CD4-positive, CD25-positive, alpha-beta regulatory T cell (primary cell): ENCODE measurements at regions not wholly inside any gene's neighbourhood (a gene's known extent, or its start where the extent isn't known, plus 50 kb on each side); places are given as distances from the start of the nearest gene placed in this dataset.

Experiments
- ATAC-seq, 2 donors: fragments of 150-1000 bp; cut with Tn5 transposase; one replicate each; pipeline ENCODE4 v1.10.0; 2021; ENCODE audit warnings: low read depth in 2 of 2, moderate number of reproducible peaks in 2 of 2, moderate library complexity in 1 of 2
- DNase-seq, 3 donors: peaks; one replicate each; pipeline versions ENCODE4 v3.0.0 to v3.0.0-alpha.2; 2012 to 2022; ENCODE audit warnings: mixed read lengths in 1 of 3
- H3K27ac ChIP-seq: one replicate; pipeline ENCODE4 v1.7.0; 2013; ENCODE audit warnings: mild to moderate bottlenecking, low read length; ENCODE audit not compliant: insufficient read depth, poor library complexity, severe bottlenecking
- H3K27me3 ChIP-seq: one replicate; pipeline ENCODE4 v1.7.0; 2013; ENCODE audit warnings: low read length; ENCODE audit not compliant: control insufficient read depth, insufficient read depth
- H3K36me3 ChIP-seq: one replicate; pipeline ENCODE4 v1.7.0; 2013; ENCODE audit warnings: mild to moderate bottlenecking, low read length, moderate library complexity; ENCODE audit not compliant: control insufficient read depth, insufficient read depth
- H3K4me1 ChIP-seq: 2 replicates; pipeline ENCODE4 v1.7.0; 2013; ENCODE audit warnings: mild to moderate bottlenecking, low read length; ENCODE audit not compliant: insufficient read depth, control insufficient read depth, poor library complexity, severe bottlenecking
- H3K4me3 ChIP-seq: one replicate; pipeline ENCODE4 v1.7.0; 2013; ENCODE audit warnings: low read depth, mild to moderate bottlenecking, low read length, moderate library complexity
- H3K9me3 ChIP-seq, 2 experiments: 1 replicate in 1 of 2; 2 replicates in 1 of 2; pipeline ENCODE4 v1.7.0; 2013; ENCODE audit warnings: low read length in 2 of 2, mild to moderate bottlenecking in 1 of 2, moderate library complexity in 1 of 2; ENCODE audit not compliant: control insufficient read depth in 2 of 2
- H3K27ac Mint-ChIP-seq, 3 donors: one replicate each; pipeline ENCODE4 v1.8.0; 2020 to 2022; ENCODE audit warnings: mild to moderate bottlenecking in 3 of 3, mixed read lengths in 3 of 3, moderate library complexity in 2 of 3
- H3K27me3 Mint-ChIP-seq: one replicate; pipeline ENCODE4 v1.8.0; 2022; ENCODE audit warnings: mild to moderate bottlenecking, mixed read lengths
- H3K36me3 Mint-ChIP-seq: one replicate; pipeline ENCODE4 v1.8.0; 2020; ENCODE audit warnings: mixed read lengths
- H3K4me1 Mint-ChIP-seq, 4 donors: one replicate each; pipeline ENCODE4 v1.8.0; 2020 to 2022; ENCODE audit warnings: mixed read lengths in 4 of 4, mild to moderate bottlenecking in 1 of 4
- H3K4me3 Mint-ChIP-seq, 4 donors: one replicate each; pipeline ENCODE4 v1.8.0; 2020 to 2022; ENCODE audit warnings: mild to moderate bottlenecking in 4 of 4, mixed read lengths in 4 of 4, moderate library complexity in 3 of 4
- H3K9me3 Mint-ChIP-seq, 7 donors: one replicate each; pipeline ENCODE4 v1.8.0; 2020 to 2022; ENCODE audit warnings: mixed read lengths in 7 of 7, mild to moderate bottlenecking in 3 of 7, moderate library complexity in 2 of 7

DNA sequence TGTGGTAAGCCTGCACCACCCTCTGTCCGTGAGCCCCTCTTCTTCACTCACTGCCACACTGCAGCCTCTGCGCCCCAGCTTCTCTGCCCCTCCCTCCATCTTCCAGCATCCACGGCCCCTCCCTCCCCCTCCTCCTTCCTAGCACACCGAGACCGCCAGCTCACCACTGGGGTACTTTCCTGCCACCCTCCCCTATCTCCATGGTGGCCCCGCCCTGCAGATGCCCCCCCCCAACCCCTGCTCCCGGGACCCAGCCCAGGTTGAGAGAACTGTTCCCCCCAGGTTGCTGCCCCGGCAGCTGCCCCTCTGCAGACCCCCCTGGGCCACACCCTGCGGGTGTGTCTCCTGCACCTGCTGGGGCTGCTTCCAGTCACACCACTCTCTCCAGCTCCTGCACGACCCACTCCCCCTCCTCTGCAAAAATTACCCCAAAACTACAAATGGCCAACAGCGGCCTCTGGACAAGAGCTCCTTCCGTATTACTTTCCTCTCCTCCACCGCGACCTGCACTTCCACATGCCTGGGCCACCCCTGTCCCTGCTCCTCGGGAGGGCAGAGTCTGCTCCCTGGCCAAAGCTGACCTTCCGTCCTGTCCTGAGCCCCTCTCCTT is 209.2 kb upstream of the PPP2R2D start:
- Mint-ChIP-seq H3K27ac (no peak overlapping the region), H3K9me3 (peaks cover 0 to 6% (median 0%) of the 10 kb centered on the region in 7 donors), H3K27me3 (no peaks in the 10 kb centered on the region), H3K36me3 (no peaks in the 10 kb centered on the region), H3K4me1 (no peaks in the 10 kb centered on the region), H3K4me3 (no peak overlapping the region)
- no peaks in the 10 kb centered on the region for H3K27me3 ChIP-seq
- ATAC-seq (no peak), DNase-seq (no peak)
- H3K4me3 ChIP-seq: no peak overlapping the region
- no peaks in the 10 kb centered on the region for H3K9me3 ChIP-seq
- H3K36me3 ChIP-seq: no peaks in the 10 kb centered on the region
- H3K27ac ChIP-seq: no peak overlapping the region
- no peaks in the 10 kb centered on the region for H3K4me1 ChIP-seq

- Mint-ChIP-seq H3K27me3 (no peaks in the 10 kb centered on the region), H3K9me3 (peaks cover 0 to 6% (median 0%) of the 10 kb centered on the region in 7 donors)
Measured at GRCh38 chr10:131692176-131692575, 208.6 kb upstream of the PPP2R2D start.

GRCh38 chr10:131692686-131693334 is 208.0 kb upstream of the PPP2R2D start:
- ATAC-seq (no peak), DNase-seq (no peak)
- H3K27me3 ChIP-seq: no peaks in the 10 kb centered on the region
- Mint-ChIP-seq H3K27me3 (no peaks in the 10 kb centered on the region), H3K36me3 (no peaks in the 10 kb centered on the region), H3K9me3 (peaks cover 0 to 6% (median 0%) of the 10 kb centered on the region in 7 donors), H3K27ac (no peak overlapping the region), H3K4me1 (no peaks in the 10 kb centered on the region), H3K4me3 (no peak overlapping the region)
- no peaks in the 10 kb centered on the region for H3K4me1 ChIP-seq
- no peaks in the 10 kb centered on the region for H3K36me3 ChIP-seq
- no peak overlapping the region for H3K4me3 ChIP-seq
- H3K9me3 ChIP-seq: no peaks in the 10 kb centered on the region
- H3K27ac ChIP-seq: no peak overlapping the region

More at GRCh38 chr10:131692176-131692575, 208.6 kb upstream of the PPP2R2D start:
- Histone ChIP-seq H3K4me3 (no peak overlapping the region), H3K27me3 (no peaks in the 10 kb centered on the region), H3K9me3 (no peaks in the 10 kb centered on the region), H3K36me3 (no peaks in the 10 kb centered on the region), H3K27ac (no peak overlapping the region), H3K4me1 (no peaks in the 10 kb centered on the region)
- H3K27ac Mint-ChIP-seq: no peak overlapping the region
- H3K36me3 Mint-ChIP-seq: no peaks in the 10 kb centered on the region
- DNase-seq (no peak), ATAC-seq (no peak)
- H3K4me1 Mint-ChIP-seq: no peaks in the 10 kb centered on the region
- no peak overlapping the region for H3K4me3 Mint-ChIP-seq

- Mint-ChIP-seq H3K27me3 (no peaks in the 10 kb centered on the region), H3K27ac (no peak overlapping the region), H3K4me3 (no peak overlapping the region), H3K36me3 (no peaks in the 10 kb centered on the region), H3K9me3 (peaks cover 0 to 6% (median 0%) of the 10 kb centered on the region in 7 donors), H3K4me1 (no peaks in the 10 kb centered on the region)
- H3K27ac ChIP-seq: no peak overlapping the region
- no peak for ATAC-seq
- no peaks in the 10 kb centered on the region for H3K36me3 ChIP-seq
- no peaks in the 10 kb centered on the region for H3K4me1 ChIP-seq
- no peak for DNase-seq
- no peak overlapping the region for H3K4me3 ChIP-seq
- no peaks in the 10 kb centered on the region for H3K27me3 ChIP-seq
- no peaks in the 10 kb centered on the region for H3K9me3 ChIP-seq
Measured at GRCh38 chr10:131693766-131694165, 207.0 kb upstream of the PPP2R2D start.

- Histone ChIP-seq H3K9me3 (no peaks in the 10 kb centered on the region), H3K36me3 (no peaks in the 10 kb centered on the region), H3K4me1 (no peaks in the 10 kb centered on the region), H3K27me3 (no peaks in the 10 kb centered on the region), H3K27ac (no peak overlapping the region), H3K4me3 (no peak overlapping the region)
- Mint-ChIP-seq H3K36me3 (no peaks in the 10 kb centered on the region), H3K27me3 (no peaks in the 10 kb centered on the region), H3K9me3 (peaks cover 0 to 6% (median 0%) of the 10 kb centered on the region in 7 donors), H3K4me1 (no peaks in the 10 kb centered on the region), H3K4me3 (no peak overlapping the region), H3K27ac (no peak overlapping the region)
- DNase-seq: no peak
- no peak for ATAC-seq
Measured at GRCh38 chr10:131694168-131694780, 206.5 kb upstream of the PPP2R2D start.

DNA sequence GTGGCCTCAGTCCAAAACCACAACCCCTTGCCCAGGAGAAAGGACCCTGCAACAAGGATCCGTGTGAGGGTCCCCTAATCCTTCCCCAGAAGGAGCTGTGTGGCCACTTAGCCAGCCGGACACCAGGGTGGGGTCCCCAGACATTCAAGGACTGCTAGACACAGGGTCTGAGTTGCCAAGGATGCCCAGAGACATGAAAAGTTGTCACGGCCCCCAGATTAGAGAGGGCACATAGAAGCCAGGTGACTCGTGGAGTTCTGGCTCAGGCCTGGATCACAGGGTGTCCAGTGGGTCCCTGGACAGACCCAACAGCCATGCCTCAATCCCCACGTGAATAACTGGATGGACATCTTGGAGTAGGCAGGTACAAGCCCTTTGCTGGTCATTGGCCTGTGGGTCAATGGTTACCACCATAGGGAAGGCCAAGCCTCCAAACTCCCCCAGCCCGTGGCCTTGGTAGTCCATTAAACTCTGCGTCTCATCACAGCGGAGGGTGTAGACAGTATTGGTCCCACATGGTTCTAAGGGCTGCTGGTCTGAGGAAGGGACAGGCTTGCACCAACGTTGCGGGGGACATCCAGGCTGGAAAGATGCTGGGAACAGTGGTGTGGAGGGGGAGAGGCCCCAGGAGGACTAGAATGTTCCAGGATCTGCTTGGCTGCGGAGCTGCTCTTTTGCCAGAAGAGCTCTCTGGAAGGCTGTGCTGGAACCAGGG is 205.9 kb upstream of the PPP2R2D start:
- H3K4me1 Mint-ChIP-seq: no peaks in the 10 kb centered on the region
- H3K27ac Mint-ChIP-seq: peak overlapping the region in 1 of 3 donors; percentile 38
- ATAC-seq (no peak), DNase-seq (no peak)
- Histone ChIP-seq H3K4me3 (no peak overlapping the region), H3K9me3 (no peaks in the 10 kb centered on the region), H3K4me1 (no peaks in the 10 kb centered on the region), H3K27me3 (no peaks in the 10 kb centered on the region), H3K27ac (no peak overlapping the region), H3K36me3 (no peaks in the 10 kb centered on the region)
- H3K4me3 Mint-ChIP-seq: no peak overlapping the region
- H3K36me3 Mint-ChIP-seq: no peaks in the 10 kb centered on the region
- H3K9me3 Mint-ChIP-seq: peaks cover 0 to 6% (median 0%) of the 10 kb centered on the region in 7 donors
- no peaks in the 10 kb centered on the region for H3K27me3 Mint-ChIP-seq

GRCh38 chr10:131695496-131696165 is 205.2 kb upstream of the PPP2R2D start:
- Mint-ChIP-seq H3K27me3 (no peaks in the 10 kb centered on the region), H3K4me3 (no peak overlapping the region), H3K27ac (peak overlapping the region in 1 of 3 donors; percentile 38), H3K9me3 (peaks cover 0 to 3% (median 0%) of the 10 kb centered on the region in 7 donors), H3K4me1 (no peaks in the 10 kb centered on the region), H3K36me3 (no peaks in the 10 kb centered on the region)
- no peak for DNase-seq
- Histone ChIP-seq H3K4me3 (no peak overlapping the region), H3K27ac (no peak overlapping the region), H3K9me3 (no peaks in the 10 kb centered on the region), H3K27me3 (no peaks in the 10 kb centered on the region), H3K4me1 (no peaks in the 10 kb centered on the region), H3K36me3 (no peaks in the 10 kb centered on the region)
- no peak for ATAC-seq
